ENCODE measurements at regions not wholly inside any gene's neighbourhood (a gene's known extent, or its start where the extent isn't known, plus 50 kb on each side); places are given as distances from the start of the nearest gene placed in this dataset.

DNA sequence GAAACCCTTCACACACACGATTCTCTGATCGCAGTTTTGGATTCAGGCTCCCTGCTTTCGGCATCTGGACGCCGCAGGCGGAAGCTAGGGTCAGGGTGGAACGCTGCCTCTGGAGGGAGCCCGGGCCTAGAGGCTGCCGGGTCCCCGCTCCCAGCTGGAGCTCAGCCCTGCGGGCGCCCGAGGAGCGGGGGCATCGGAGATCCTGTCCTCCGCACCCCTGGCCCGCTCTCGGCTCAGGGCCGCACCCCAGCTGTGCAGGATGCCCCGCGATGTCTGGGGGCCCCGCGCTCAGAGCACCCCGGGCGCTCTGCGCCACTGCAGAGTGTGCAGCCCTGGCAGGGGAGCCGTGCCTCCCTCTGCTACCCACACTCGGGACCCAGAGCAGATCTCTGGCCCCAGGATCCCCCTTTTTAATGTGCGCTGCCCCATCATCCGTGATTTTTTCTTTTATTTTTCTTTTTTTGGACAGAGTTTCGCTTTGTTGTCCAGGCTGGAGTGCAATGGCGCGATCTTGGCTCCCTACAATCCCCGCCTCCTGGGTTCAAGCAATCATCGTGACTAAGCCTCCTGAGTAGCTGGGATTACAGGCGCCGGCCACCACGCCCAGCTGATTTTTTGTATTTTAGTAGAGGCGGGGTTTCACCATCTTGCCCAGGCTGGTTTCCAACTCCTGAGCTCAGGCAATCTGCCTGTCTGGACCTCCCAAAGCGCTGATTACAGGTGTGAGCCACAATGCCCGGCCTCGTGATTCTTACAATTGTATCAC lies 54.8 kb upstream of the TUBA3E start:
- H3K79me1 ChIP-seq (ENCODE audit: low read depth in 1 of 2, low read length in 2 of 2) = no peaks in the 10 kb centered on the region
- no peak overlapping the region for H3K9ac ChIP-seq (ENCODE audit: low read depth, low read length)
- ChIA-PET CTCF (no interaction called here), POLR2A (ENCODE audit: unreplicated experiment) (no interaction called here)
- H2BK5ac ChIP-seq (ENCODE audit: low read depth, low read length, poor library complexity, severe bottlenecking) = no peak overlapping the region
- H2AFZ ChIP-seq (replicated peaks; ENCODE audit: low read length, poor library complexity) = peak overlapping the region; percentile 32
- no peak overlapping the region for H3K4ac ChIP-seq (ENCODE audit: low read depth, low read length)
- peaks cover 12% of the 10 kb centered on the region for H3K27me3 ChIP-seq (ENCODE audit: control insufficient read depth, insufficient read depth, low read length)
- ATAC-seq (ENCODE audit: low read depth) (peak; percentile 86), DNase-seq (no peak)
- no peaks in the 10 kb centered on the region; the same call in 1 of the 2 replicates for H3K4me1 ChIP-seq (ENCODE audit: control insufficient read depth, insufficient read depth, low read length)
- H3K56ac ChIP-seq (ENCODE audit: extremely low read depth, insufficient read depth, low read length) = no peak overlapping the region
- no peaks in the 10 kb centered on the region for H3K9me1 ChIP-seq (ENCODE audit: insufficient read depth, low read length)
- no peak overlapping the region; the same call in 1 of the 2 replicates for H3K4me3 ChIP-seq (ENCODE audit: insufficient read depth, low read depth, low read length)
- no peak overlapping the region for H3K14ac ChIP-seq (replicated peaks; ENCODE audit: low read depth, low read length)
- no peaks in the 10 kb centered on the region for H4K20me1 ChIP-seq (ENCODE audit: insufficient read depth, low read length)
- TF ChIP-seq MXI1 (IDR thresholded peaks at IDR 0.05; ENCODE audit: borderline replicate concordance, low read depth, low read length) (no peak), SMC3 (IDR thresholded peaks at IDR 0.05; ENCODE audit: low read depth, low read length) (no peak), POLR2A (IDR thresholded peaks at IDR 0.05; ENCODE audit: low read depth, low read length) (no peak), CHD1 (IDR thresholded peaks at IDR 0.05; ENCODE audit: low read depth, low read length) (no peak), NFE2L2 (IDR thresholded peaks at IDR 0.05; ENCODE audit: low read depth, low read length) (no peak), RFX5 (IDR thresholded peaks at IDR 0.05; ENCODE audit: low read depth, low read length) (no peak), BHLHE40 (IDR thresholded peaks at IDR 0.05; ENCODE audit: low read depth, low read length) (no peak), RAD21 (IDR thresholded peaks at IDR 0.05; ENCODE audit: low read length) (no peak), CEBPB (IDR thresholded peaks at IDR 0.05; ENCODE audit: low read depth, low read length) (no peak), USF2 (IDR thresholded peaks at IDR 0.05; ENCODE audit: low read depth, low read length) (no peak), MAFK (IDR thresholded peaks at IDR 0.05; ENCODE audit: low read depth, low read length) (no peak)
- TF ChIP-seq, protein P1, sequence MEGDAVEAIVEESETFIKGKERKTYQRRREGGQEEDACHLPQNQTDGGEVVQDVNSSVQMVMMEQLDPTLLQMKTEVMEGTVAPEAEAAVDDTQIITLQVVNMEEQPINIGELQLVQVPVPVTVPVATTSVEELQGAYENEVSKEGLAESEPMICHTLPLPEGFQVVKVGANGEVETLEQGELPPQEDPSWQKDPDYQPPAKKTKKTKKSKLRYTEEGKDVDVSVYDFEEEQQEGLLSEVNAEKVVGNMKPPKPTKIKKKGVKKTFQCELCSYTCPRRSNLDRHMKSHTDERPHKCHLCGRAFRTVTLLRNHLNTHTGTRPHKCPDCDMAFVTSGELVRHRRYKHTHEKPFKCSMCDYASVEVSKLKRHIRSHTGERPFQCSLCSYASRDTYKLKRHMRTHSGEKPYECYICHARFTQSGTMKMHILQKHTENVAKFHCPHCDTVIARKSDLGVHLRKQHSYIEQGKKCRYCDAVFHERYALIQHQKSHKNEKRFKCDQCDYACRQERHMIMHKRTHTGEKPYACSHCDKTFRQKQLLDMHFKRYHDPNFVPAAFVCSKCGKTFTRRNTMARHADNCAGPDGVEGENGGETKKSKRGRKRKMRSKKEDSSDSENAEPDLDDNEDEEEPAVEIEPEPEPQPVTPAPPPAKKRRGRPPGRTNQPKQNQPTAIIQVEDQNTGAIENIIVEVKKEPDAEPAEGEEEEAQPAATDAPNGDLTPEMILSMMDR (conservative IDR thresholded peaks at IDR 0.05; ENCODE audit: low read depth, low read length) = no peak
- TF ChIP-seq, protein P2, sequence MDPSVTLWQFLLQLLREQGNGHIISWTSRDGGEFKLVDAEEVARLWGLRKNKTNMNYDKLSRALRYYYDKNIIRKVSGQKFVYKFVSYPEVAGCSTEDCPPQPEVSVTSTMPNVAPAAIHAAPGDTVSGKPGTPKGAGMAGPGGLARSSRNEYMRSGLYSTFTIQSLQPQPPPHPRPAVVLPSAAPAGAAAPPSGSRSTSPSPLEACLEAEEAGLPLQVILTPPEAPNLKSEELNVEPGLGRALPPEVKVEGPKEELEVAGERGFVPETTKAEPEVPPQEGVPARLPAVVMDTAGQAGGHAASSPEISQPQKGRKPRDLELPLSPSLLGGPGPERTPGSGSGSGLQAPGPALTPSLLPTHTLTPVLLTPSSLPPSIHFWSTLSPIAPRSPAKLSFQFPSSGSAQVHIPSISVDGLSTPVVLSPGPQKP (IDR thresholded peaks at IDR 0.05; ENCODE audit: borderline replicate concordance, low read depth, low read length) = no peak
- H3K27ac ChIP-seq (ENCODE audit: insufficient read depth, low read length) = no peak overlapping the region
- no peak overlapping the region for H2BK20ac ChIP-seq (ENCODE audit: low read depth, low read length)
- H2AK5ac ChIP-seq (ENCODE audit: low read depth, low read length) = no peak overlapping the region
- no peak overlapping the region for H2BK120ac ChIP-seq (ENCODE audit: low read depth, low read length)
- 0 out of 4 replicates have a peak overlapping the region, but pooled peaks of 1 of the 2 experiments have one; percentile 42 for H4K8ac ChIP-seq (ENCODE audit: low read depth in 2 of 2, low read length in 2 of 2)
- no peak overlapping the region for H4K5ac ChIP-seq (ENCODE audit: low read depth, low read length)
- no peak overlapping the region for H3K23ac ChIP-seq (ENCODE audit: low read depth, low read length)
- in situ Hi-C loops (cut with MboI; ENCODE audit: low sequenced_read_pairs) (no loop called here), intact Hi-C loops (cut with micrococcal nuclease) (no loop called here), dilution Hi-C loops (cut with HindIII; ENCODE audit: low sequenced_read_pairs, unreplicated experiment) (no loop called here)
- no peak overlapping the region for H3K18ac ChIP-seq (ENCODE audit: low read depth, low read length)
- no TSS peak for BruUV-seq (replicated peaks)
- H2BK15ac ChIP-seq (ENCODE audit: low read depth, low read length) = no peak overlapping the region
- no peak overlapping the region for H2AK9ac ChIP-seq (replicated peaks; ENCODE audit: low read depth, low read length, poor library complexity)
- no peaks in the 10 kb centered on the region for H3K36me3 ChIP-seq (ENCODE audit: control insufficient read depth, insufficient read depth, low read length)
- peak overlapping the region; percentile 71; the same call in 1 of the 2 replicates for H3K4me2 ChIP-seq (ENCODE audit: low read depth, low read length)
- H4K91ac ChIP-seq (ENCODE audit: insufficient read depth, low read depth, low read length) = no peak overlapping the region
- 16% methylated on average over 18 of the region's 42 CpGs; no CpG with 5 or more reads in 1 of the 2 experiments for WGBS, 2 experiments (ENCODE audit: extremely low coverage in 2 of 2, insufficient read length in 1 of 2)
- H3K9me3 ChIP-seq (ENCODE audit: control insufficient read depth, insufficient read depth, low read length) = no peaks in the 10 kb centered on the region

All from IMR-90 (cell line).